Mesenchymal stem cell (in vitro differentiated cells and primary cell): ENCODE measurements at regions not wholly inside any gene's neighbourhood (a gene's known extent, or its start where the extent isn't known, plus 50 kb on each side); places are given as distances from the start of the nearest gene placed in this dataset.
A peak's percentile ranks its signal among the peaks of the same experiment; 100 is the strongest.

Source experiments
- DNase-seq: peaks from one replicate; pipeline ENCODE4 v3.0.0-alpha.2; 2013
- H2AFZ ChIP-seq: one replicate; pipeline ENCODE4 v1.6.1; 2013; ENCODE audit warnings: low read depth, mild to moderate bottlenecking, control low read depth, inconsistent platforms, low read length, moderate library complexity
- H2AK5ac ChIP-seq: 2 replicates; pipeline ENCODE4 v1.6.1; 2013; ENCODE audit warnings: low read length, moderate library complexity, mild to moderate bottlenecking, inconsistent platforms; ENCODE audit not compliant: severe bottlenecking
- H2BK120ac ChIP-seq: one replicate; pipeline ENCODE4 v1.6.1; 2013; ENCODE audit warnings: low read depth, mild to moderate bottlenecking, inconsistent platforms, low read length, moderate library complexity
- H2BK12ac ChIP-seq, 2 experiments: one replicate each; pipeline ENCODE4 v1.6.1; 2013; ENCODE audit warnings: inconsistent platforms in 2 of 2, low read length in 2 of 2, mild to moderate bottlenecking in 2 of 2, moderate library complexity in 2 of 2, control low read depth in 1 of 2
- H2BK15ac ChIP-seq: one replicate; pipeline ENCODE4 v1.6.1; 2013; ENCODE audit warnings: mild to moderate bottlenecking, low read depth, inconsistent platforms; ENCODE audit not compliant: poor library complexity, severe bottlenecking
- H2BK5ac ChIP-seq: 2 replicates; pipeline ENCODE4 v1.6.1; 2013; ENCODE audit warnings: low read depth, mild to moderate bottlenecking, low read length, control low read depth, inconsistent platforms; ENCODE audit not compliant: poor library complexity, severe bottlenecking
- H3K14ac ChIP-seq, 2 experiments: one replicate each; pipeline ENCODE4 v1.6.1; 2013; ENCODE audit warnings: inconsistent platforms in 2 of 2, low read length in 2 of 2, control low read depth in 1 of 2, mild to moderate bottlenecking in 1 of 2, moderate library complexity in 1 of 2
- H3K18ac ChIP-seq, 2 experiments: one replicate each; pipeline ENCODE4 v1.6.1; 2013; ENCODE audit warnings: inconsistent platforms in 2 of 2, low read length in 2 of 2, control low read depth in 1 of 2, low read depth in 1 of 2, mild to moderate bottlenecking in 1 of 2
- H3K23ac ChIP-seq, 2 experiments: one replicate each; pipeline ENCODE4 v1.6.1; 2013; ENCODE audit warnings: inconsistent platforms in 2 of 2, low read length in 2 of 2, mild to moderate bottlenecking in 2 of 2, moderate library complexity in 2 of 2, control low read depth in 1 of 2
- H3K27ac ChIP-seq: 2 replicates; pipeline ENCODE4 v1.5.1; 2013; ENCODE audit warnings: mild to moderate bottlenecking, moderate library complexity, low read length, control low read depth, inconsistent platforms; ENCODE audit not compliant: poor library complexity, severe bottlenecking
- H3K27me3 ChIP-seq, 2 experiments: 2 replicates each; pipeline versions ENCODE4 v1.6.1 to v1.7.0; 2013; ENCODE audit warnings: low read length in 2 of 2, mild to moderate bottlenecking in 2 of 2, moderate library complexity in 2 of 2, control low read depth in 1 of 2, inconsistent platforms in 1 of 2; ENCODE audit not compliant: control insufficient read depth in 1 of 2, insufficient read depth in 1 of 2
- H3K36me3 ChIP-seq, 2 experiments: 2 replicates each; pipeline versions ENCODE4 v1.6.1 to v1.7.0; 2013; ENCODE audit warnings: low read length in 2 of 2, control low read depth in 1 of 2, inconsistent platforms in 1 of 2, low read depth in 1 of 2, mild to moderate bottlenecking in 1 of 2; ENCODE audit not compliant: insufficient read depth in 2 of 2, control insufficient read depth in 1 of 2
- H3K4ac ChIP-seq, 2 experiments: one replicate each; pipeline ENCODE4 v1.6.1; 2013; ENCODE audit warnings: inconsistent platforms in 2 of 2, low read length in 2 of 2, mild to moderate bottlenecking in 2 of 2, moderate library complexity in 2 of 2, control low read depth in 1 of 2, low read depth in 1 of 2
- H3K4me1 ChIP-seq: 2 replicates; pipeline ENCODE4 v1.6.1; 2013; ENCODE audit warnings: low read depth, low read length, control low read depth; ENCODE audit not compliant: control insufficient read depth, insufficient read depth
- H3K4me2 ChIP-seq: 2 replicates; pipeline ENCODE4 v1.6.1; 2013; ENCODE audit warnings: low read length, mild to moderate bottlenecking, inconsistent platforms; ENCODE audit not compliant: poor library complexity, severe bottlenecking
- H3K4me3 ChIP-seq, 2 experiments: 2 replicates each; pipeline versions ENCODE4 v1.5.1 to v1.7.0; 2013; ENCODE audit warnings: low read length in 2 of 2, mild to moderate bottlenecking in 2 of 2, control low read depth in 1 of 2, low read depth in 1 of 2; ENCODE audit not compliant: insufficient read depth in 1 of 2
- H3K79me1 ChIP-seq: replicated peaks from 2 replicates; pipeline ENCODE4 v1.6.1; 2013; ENCODE audit warnings: mild to moderate bottlenecking, control low read depth, low read length, inconsistent platforms; ENCODE audit not compliant: poor library complexity, severe bottlenecking
- H3K9ac ChIP-seq: 2 replicates; pipeline ENCODE4 v1.7.0; 2013; ENCODE audit warnings: mild to moderate bottlenecking, low read length, moderate library complexity
- H3K9me3 ChIP-seq: 2 replicates; pipeline ENCODE4 v1.7.0; 2013; ENCODE audit warnings: mild to moderate bottlenecking, low read length; ENCODE audit not compliant: control insufficient read depth
- H4K8ac ChIP-seq: one replicate; pipeline ENCODE4 v1.6.1; 2013; ENCODE audit warnings: inconsistent platforms, mild to moderate bottlenecking, low read length, moderate library complexity
- H4K91ac ChIP-seq: one replicate; pipeline ENCODE4 v1.6.1; 2013; ENCODE audit warnings: mild to moderate bottlenecking, low read length, inconsistent platforms
- WGBS: methylation state at CpG from one replicate; pipeline ENCODE4 v1.1.7; 2013; ENCODE audit warnings: mixed read lengths; 5-methylcytosine and 5-hydroxymethylcytosine counted together

DNA sequence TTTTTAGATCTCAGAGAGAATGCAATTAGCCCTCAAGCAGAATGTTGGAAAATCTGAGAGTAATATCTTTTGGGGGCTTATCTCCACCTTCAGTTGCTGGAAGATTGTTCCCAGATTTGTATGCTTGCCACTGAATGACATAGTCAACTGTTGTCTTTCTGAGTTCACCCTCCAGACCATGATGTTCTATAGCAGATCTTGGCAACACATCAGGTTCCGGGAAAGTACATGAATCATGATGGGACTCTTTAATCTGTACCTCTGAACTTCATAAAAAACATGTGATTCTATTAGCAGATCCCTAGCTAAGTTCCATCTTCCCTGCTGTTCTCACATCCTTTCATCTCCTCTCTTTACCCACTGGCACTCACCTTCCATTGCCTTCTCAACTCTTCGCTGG is 68.9 kb downstream of the PLCE1 start:
- Histone ChIP-seq H3K4ac (no peak overlapping the region), H3K9ac (no peak overlapping the region), H3K27me3 (no peaks in the 10 kb centered on the region), H2AFZ (no peak overlapping the region), H3K4me2 (no peak overlapping the region), H2BK12ac (no peak overlapping the region), H2AK5ac (no peak overlapping the region), H2BK15ac (no peak overlapping the region), H2BK5ac (no peak overlapping the region), H2BK120ac (no peak overlapping the region), H3K4me3 (no peak overlapping the region), H3K18ac (no peak overlapping the region), H3K79me1 (no peaks in the 10 kb centered on the region), H3K4me1 (no peaks in the 10 kb centered on the region), H4K8ac (no peak overlapping the region), H3K27ac (no peak overlapping the region), H3K23ac (no peak overlapping the region), H4K91ac (no peak overlapping the region), H3K36me3 (no peaks in the 10 kb centered on the region), H3K14ac (no peak overlapping the region), H3K9me3 (no peaks in the 10 kb centered on the region)
- 95% methylated on average over 2 of the region's 2 CpGs for WGBS
- no peak for DNase-seq

DNA sequence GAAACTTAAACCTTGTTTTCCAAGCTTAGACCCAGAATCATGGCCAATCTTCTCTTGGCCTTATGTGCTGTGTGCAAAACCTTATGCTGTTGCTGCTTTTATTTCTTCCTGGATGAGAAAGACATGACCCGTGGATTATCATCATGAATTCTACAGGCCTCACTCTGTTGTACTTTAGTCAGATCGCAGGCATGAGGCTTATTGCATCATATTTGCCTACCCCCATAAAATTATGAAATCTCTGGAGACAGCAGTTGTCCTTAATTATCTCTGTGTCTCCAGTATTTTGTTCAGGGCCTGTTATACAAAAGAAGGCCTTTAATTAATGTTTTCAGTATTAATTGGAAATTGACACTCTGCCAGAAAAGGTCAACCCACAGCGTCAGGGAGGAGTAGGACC is 71.6 kb downstream of the PLCE1 start:
- no peak overlapping the region for H3K27ac ChIP-seq
- no peak overlapping the region for H2BK15ac ChIP-seq
- no peak overlapping the region for H3K4me2 ChIP-seq
- H3K9ac ChIP-seq, result no peak overlapping the region
- no peak overlapping the region for H2BK120ac ChIP-seq
- H3K4me1 ChIP-seq, result no peaks in the 10 kb centered on the region
- H3K23ac ChIP-seq, result no peak overlapping the region
- DNase-seq, result no peak
- 95% methylated on average over 3 of the region's 3 CpGs for WGBS
- no peak overlapping the region for H4K8ac ChIP-seq
- no peak overlapping the region for H3K4ac ChIP-seq
- no peak overlapping the region for H2BK5ac ChIP-seq
- H2AFZ ChIP-seq, result no peak overlapping the region
- no peak overlapping the region for H3K14ac ChIP-seq
- H3K18ac ChIP-seq, result no peak overlapping the region
- H4K91ac ChIP-seq, result no peak overlapping the region
- H2BK12ac ChIP-seq, result no peak overlapping the region
- H3K9me3 ChIP-seq, result no peaks in the 10 kb centered on the region
- H3K79me1 ChIP-seq, result no peaks in the 10 kb centered on the region
- H2AK5ac ChIP-seq, result no peak overlapping the region
- H3K36me3 ChIP-seq, result no peaks in the 10 kb centered on the region
- H3K27me3 ChIP-seq, result no peaks in the 10 kb centered on the region
- no peak overlapping the region for H3K4me3 ChIP-seq

DNA sequence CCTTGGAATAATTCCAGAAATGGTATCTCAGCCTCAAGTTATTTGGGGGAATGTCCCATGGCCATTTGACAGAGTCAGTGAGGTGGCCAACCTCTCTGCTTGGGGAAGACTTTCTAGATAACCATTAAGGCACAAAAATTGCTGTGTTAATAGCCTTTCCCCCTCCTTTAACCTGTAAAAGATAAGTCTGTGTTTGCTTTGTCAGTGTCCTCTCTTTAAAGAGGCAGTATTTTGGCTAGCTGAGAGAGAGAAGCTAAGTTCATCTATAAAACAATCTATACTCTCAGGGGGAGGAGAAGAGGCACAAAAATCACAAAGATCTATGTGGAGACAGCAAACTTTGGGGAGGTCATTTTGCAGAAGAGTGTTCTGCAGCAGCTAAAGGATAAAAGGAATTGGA is 72.1 kb downstream of the PLCE1 start:
- H3K79me1 ChIP-seq, result no peaks in the 10 kb centered on the region
- no peak for DNase-seq
- H4K8ac ChIP-seq, result no peak overlapping the region
- no peak overlapping the region for H2AFZ ChIP-seq
- H3K9me3 ChIP-seq, result no peaks in the 10 kb centered on the region
- H3K4me2 ChIP-seq, result no peak overlapping the region
- H3K4me3 ChIP-seq, result no peak overlapping the region
- H3K36me3 ChIP-seq, result no peaks in the 10 kb centered on the region
- H2AK5ac ChIP-seq, result no peak overlapping the region
- no peaks in the 10 kb centered on the region for H3K4me1 ChIP-seq
- H3K9ac ChIP-seq, result no peak overlapping the region
- no peak overlapping the region for H2BK15ac ChIP-seq
- H3K27me3 ChIP-seq, result peaks cover 0 to 2% of the 10 kb centered on the region in 2 experiments
- no peak overlapping the region for H2BK5ac ChIP-seq
- no peak overlapping the region for H2BK12ac ChIP-seq
- H2BK120ac ChIP-seq, result no peak overlapping the region
- H3K27ac ChIP-seq, result no peak overlapping the region
- no peak overlapping the region for H3K4ac ChIP-seq
- H3K18ac ChIP-seq, result no peak overlapping the region
- H3K14ac ChIP-seq, result no peak overlapping the region
- H4K91ac ChIP-seq, result no peak overlapping the region
- no peak overlapping the region for H3K23ac ChIP-seq

DNA sequence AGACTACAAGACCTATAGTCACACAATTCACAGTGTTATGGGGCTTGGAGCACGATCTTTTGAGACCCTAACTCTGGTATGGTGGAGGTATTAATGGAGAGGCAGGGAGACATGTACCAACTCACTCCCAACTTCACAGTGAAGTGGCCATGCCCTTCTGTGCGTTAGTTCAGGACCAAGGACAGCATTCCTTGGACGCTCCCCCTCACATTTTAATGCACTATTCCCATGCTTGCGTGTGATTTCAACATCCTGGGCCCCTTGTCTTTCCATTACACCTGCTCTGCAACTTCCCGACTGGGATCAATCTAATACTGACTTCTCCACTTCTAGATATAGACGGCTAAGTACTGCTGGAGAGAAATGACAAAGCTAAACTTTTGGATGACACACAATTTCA is 72.7 kb downstream of the PLCE1 start:
- no peak overlapping the region for H3K27ac ChIP-seq
- H3K9ac ChIP-seq, result no peak overlapping the region
- no peaks in the 10 kb centered on the region for H3K36me3 ChIP-seq
- peak; percentile 57 for DNase-seq
- no peaks in the 10 kb centered on the region for H3K9me3 ChIP-seq
- H3K4me2 ChIP-seq, result no peak overlapping the region
- no peak overlapping the region for H3K23ac ChIP-seq
- H2BK120ac ChIP-seq, result no peak overlapping the region
- H3K27me3 ChIP-seq, result peaks cover 0 to 5% of the 10 kb centered on the region in 2 experiments
- H3K4ac ChIP-seq, result no peak overlapping the region
- no peak overlapping the region for H3K18ac ChIP-seq
- no peak overlapping the region for H2BK12ac ChIP-seq
- no peak overlapping the region for H2BK5ac ChIP-seq
- no peak overlapping the region for H3K4me3 ChIP-seq
- no peak overlapping the region for H3K14ac ChIP-seq
- H4K8ac ChIP-seq, result no peak overlapping the region
- no peak overlapping the region for H2BK15ac ChIP-seq
- 27% methylated on average over 5 of the region's 6 CpGs for WGBS
- H4K91ac ChIP-seq, result no peak overlapping the region
- H3K4me1 ChIP-seq, result no peaks in the 10 kb centered on the region
- H2AK5ac ChIP-seq, result no peak overlapping the region
- H3K79me1 ChIP-seq, result no peaks in the 10 kb centered on the region
- no peak overlapping the region for H2AFZ ChIP-seq
